ENCODE measurements at regions not wholly inside any gene's neighbourhood (a gene's known extent, or its start where the extent isn't known, plus 50 kb on each side); places are given as distances from the start of the nearest gene placed in this dataset.
A peak's percentile ranks its signal among the peaks of the same experiment; 100 is the strongest.

DNA sequence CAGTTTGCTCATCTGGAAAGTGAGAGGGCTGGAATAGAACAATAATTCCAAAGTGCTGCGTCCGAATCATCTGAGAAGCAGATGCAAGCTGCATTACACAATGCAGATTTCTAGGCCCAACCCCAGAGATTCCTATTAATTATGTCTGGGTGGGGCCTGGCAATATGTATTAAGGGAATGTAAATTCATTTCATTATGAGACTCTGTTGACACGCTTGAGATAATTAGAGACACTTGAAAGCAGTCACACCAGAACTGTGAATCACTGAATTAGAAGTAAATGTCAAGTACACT, 54.7 kb upstream of the HK2 start:
- no TSS peak for BruUV-seq (replicated peaks)
- Histone ChIP-seq H3K27ac (ENCODE audit: low read length) (no peak overlapping the region), H3K4me3 (ENCODE audit: low read length) (no peak overlapping the region), H2AFZ (ENCODE audit: low read length) (no peak overlapping the region), H3K9me2 (replicated peaks; ENCODE audit: low read length) (no peaks in the 10 kb centered on the region), H4K20me1 (ENCODE audit: low read length) (no peaks in the 10 kb centered on the region), H3K4me2 (ENCODE audit: low read length) (no peak overlapping the region), H3K36me3 (ENCODE audit: low read depth, low read length) (no peaks in the 10 kb centered on the region), H3K9ac (ENCODE audit: low read length) (no peak overlapping the region), H3K79me2 (ENCODE audit: low read length) (no peaks in the 10 kb centered on the region), H3K9me3 (ENCODE audit: low read length) (no peaks in the 10 kb centered on the region), H3K4me1 (ENCODE audit: insufficient read depth, low read length) (no peaks in the 10 kb centered on the region), H3F3A (ENCODE audit: low read length, unreplicated experiment) (no peaks in the 10 kb centered on the region), H3K27me3 (ENCODE audit: low read length) (no peaks in the 10 kb centered on the region)
- ChIA-PET POLR2A (ENCODE audit: unreplicated experiment) (no interaction called here), CTCF (no interaction called here)
- ATAC-seq (no peak), DNase-seq (no peak)
- TF ChIP-seq EZH2phosphoT487 (IDR thresholded peaks at IDR 0.05; ENCODE audit: borderline replicate concordance, low read length) (no peak), EZH2 (IDR thresholded peaks at IDR 0.05; ENCODE audit: low read length, unreplicated experiment) (no peak)
- TF ChIP-seq, protein P1, sequence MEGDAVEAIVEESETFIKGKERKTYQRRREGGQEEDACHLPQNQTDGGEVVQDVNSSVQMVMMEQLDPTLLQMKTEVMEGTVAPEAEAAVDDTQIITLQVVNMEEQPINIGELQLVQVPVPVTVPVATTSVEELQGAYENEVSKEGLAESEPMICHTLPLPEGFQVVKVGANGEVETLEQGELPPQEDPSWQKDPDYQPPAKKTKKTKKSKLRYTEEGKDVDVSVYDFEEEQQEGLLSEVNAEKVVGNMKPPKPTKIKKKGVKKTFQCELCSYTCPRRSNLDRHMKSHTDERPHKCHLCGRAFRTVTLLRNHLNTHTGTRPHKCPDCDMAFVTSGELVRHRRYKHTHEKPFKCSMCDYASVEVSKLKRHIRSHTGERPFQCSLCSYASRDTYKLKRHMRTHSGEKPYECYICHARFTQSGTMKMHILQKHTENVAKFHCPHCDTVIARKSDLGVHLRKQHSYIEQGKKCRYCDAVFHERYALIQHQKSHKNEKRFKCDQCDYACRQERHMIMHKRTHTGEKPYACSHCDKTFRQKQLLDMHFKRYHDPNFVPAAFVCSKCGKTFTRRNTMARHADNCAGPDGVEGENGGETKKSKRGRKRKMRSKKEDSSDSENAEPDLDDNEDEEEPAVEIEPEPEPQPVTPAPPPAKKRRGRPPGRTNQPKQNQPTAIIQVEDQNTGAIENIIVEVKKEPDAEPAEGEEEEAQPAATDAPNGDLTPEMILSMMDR (conservative IDR thresholded peaks at IDR 0.05; ENCODE audit: low read depth, low read length): no peak
- intact Hi-C loops (cut with micrococcal nuclease): no loop called here

DNA sequence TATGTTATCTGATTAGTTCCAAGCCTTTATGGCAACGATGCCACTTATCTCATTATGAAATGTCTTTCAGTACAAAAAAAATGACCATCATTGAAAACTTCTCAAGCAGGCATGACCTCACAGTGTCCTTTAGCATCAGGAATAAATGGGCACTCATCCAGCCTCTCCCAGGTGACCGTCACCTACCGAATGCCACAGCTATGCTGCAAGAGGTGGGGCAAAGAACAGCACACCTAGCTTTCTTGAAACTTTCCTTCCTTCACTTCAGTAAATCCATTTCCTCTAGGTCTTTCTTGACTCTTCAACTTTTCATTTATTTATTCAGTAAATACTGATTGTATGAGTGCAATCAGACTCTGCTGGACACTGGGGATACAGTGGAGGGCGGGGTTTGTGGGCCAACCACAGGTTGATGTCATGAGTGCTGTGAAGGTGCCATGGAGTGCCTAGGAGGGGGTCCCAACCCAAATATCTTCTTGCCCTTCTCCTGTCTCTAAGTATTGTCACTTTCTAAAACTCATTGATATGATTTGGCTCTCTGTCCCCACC, 54.3 kb upstream of the HK2 start:
- Histone ChIP-seq H3K9me2 (replicated peaks; ENCODE audit: low read length) (no peaks in the 10 kb centered on the region), H4K20me1 (ENCODE audit: low read length) (no peaks in the 10 kb centered on the region), H3K9me3 (ENCODE audit: low read length) (no peaks in the 10 kb centered on the region), H3K4me2 (ENCODE audit: low read length) (no peak overlapping the region), H3K9ac (ENCODE audit: low read length) (no peak overlapping the region), H3K4me1 (ENCODE audit: insufficient read depth, low read length) (no peaks in the 10 kb centered on the region), H2AFZ (ENCODE audit: low read length) (no peak overlapping the region), H3F3A (ENCODE audit: low read length, unreplicated experiment) (no peaks in the 10 kb centered on the region), H3K27me3 (ENCODE audit: low read length) (no peaks in the 10 kb centered on the region), H3K4me3 (ENCODE audit: low read length) (no peak overlapping the region), H3K27ac (ENCODE audit: low read length) (no peak overlapping the region), H3K36me3 (ENCODE audit: low read depth, low read length) (no peaks in the 10 kb centered on the region), H3K79me2 (ENCODE audit: low read length) (no peaks in the 10 kb centered on the region)
- ChIA-PET POLR2A (ENCODE audit: unreplicated experiment) (no interaction called here), CTCF (no interaction called here)
- ATAC-seq (no peak; the same call in 1 of the 2 replicates), DNase-seq (peak; percentile 2)
- TF ChIP-seq, protein P1 (conservative IDR thresholded peaks at IDR 0.05; ENCODE audit: low read depth, low read length): no peak
- TF ChIP-seq EZH2 (IDR thresholded peaks at IDR 0.05; ENCODE audit: low read length, unreplicated experiment): no peak
- TF ChIP-seq EZH2phosphoT487 (IDR thresholded peaks at IDR 0.05; ENCODE audit: borderline replicate concordance, low read length): no peak
- BruUV-seq (replicated peaks): no TSS peak
- intact Hi-C loops (cut with micrococcal nuclease): no loop called here

All from PC-3 (cell line).